ENCODE measurements at regions not wholly inside any gene's neighbourhood (a gene's known extent, or its start where the extent isn't known, plus 50 kb on each side); places are given as distances from the start of the nearest gene placed in this dataset.

DNA sequence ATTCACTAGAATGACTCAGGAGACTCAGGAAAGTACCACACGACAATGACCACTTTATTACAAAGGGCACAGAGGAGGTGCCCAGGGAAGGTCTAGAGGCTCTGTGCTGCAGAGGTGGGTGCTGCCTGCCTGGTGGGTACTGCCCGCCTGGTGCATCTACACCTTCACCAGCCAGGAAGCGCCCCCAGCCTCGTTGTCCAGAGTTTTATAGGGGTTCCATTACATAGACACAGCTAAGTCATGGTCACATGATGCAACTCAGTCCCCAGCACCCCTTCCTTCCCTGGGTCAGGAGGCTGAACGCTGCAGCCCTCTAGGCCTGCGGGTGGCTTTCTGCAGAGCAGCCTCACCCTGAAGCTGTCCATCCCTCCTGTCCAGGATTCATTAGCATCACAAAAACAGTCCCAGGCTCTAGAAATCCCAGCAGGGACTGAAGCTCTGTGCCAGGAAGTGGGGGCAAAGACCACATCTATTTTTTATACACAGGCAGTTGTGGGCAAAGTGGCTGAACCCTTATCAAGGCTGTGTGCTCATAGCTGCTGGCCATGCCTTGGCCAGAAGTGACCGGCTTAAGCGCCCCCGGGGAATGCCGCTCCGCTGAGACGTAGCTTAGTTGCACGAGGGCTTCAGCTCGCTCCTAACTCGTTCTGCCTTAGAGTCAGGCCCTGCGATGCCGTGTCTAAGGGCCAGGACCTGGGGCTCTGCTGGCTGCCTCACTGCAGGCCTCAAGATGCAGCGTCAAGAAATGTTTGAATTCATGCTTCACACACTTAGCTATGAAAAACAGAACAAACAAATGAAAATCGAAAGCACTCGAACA, 219.0 kb downstream of the GLRX3 start:
- TF ChIP-seq POLR2AphosphoS2 (conservative IDR thresholded peaks at IDR 0.05; ENCODE audit: low read length) (no peak), POLR2A (IDR thresholded peaks at IDR 0.05; ENCODE audit: low read length) (no peak), RCOR1 (IDR thresholded peaks at IDR 0.05; ENCODE audit: low read depth, low read length) (no peak), HDAC2 (IDR thresholded peaks at IDR 0.05) (no peak), RAD21 (conservative IDR thresholded peaks at IDR 0.05 in 1 of 2, IDR thresholded peaks at IDR 0.05 in 1 of 2) (no peak), PHF8 (IDR thresholded peaks at IDR 0.05; ENCODE audit: borderline replicate concordance, low read depth) (no peak), RNF2 (IDR thresholded peaks at IDR 0.05; ENCODE audit: borderline replicate concordance, low read depth) (no peak)
- TF ChIP-seq, protein P1, sequence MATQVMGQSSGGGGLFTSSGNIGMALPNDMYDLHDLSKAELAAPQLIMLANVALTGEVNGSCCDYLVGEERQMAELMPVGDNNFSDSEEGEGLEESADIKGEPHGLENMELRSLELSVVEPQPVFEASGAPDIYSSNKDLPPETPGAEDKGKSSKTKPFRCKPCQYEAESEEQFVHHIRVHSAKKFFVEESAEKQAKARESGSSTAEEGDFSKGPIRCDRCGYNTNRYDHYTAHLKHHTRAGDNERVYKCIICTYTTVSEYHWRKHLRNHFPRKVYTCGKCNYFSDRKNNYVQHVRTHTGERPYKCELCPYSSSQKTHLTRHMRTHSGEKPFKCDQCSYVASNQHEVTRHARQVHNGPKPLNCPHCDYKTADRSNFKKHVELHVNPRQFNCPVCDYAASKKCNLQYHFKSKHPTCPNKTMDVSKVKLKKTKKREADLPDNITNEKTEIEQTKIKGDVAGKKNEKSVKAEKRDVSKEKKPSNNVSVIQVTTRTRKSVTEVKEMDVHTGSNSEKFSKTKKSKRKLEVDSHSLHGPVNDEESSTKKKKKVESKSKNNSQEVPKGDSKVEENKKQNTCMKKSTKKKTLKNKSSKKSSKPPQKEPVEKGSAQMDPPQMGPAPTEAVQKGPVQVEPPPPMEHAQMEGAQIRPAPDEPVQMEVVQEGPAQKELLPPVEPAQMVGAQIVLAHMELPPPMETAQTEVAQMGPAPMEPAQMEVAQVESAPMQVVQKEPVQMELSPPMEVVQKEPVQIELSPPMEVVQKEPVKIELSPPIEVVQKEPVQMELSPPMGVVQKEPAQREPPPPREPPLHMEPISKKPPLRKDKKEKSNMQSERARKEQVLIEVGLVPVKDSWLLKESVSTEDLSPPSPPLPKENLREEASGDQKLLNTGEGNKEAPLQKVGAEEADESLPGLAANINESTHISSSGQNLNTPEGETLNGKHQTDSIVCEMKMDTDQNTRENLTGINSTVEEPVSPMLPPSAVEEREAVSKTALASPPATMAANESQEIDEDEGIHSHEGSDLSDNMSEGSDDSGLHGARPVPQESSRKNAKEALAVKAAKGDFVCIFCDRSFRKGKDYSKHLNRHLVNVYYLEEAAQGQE (IDR thresholded peaks at IDR 0.05) = no peak
- TF ChIP-seq, protein P2, sequence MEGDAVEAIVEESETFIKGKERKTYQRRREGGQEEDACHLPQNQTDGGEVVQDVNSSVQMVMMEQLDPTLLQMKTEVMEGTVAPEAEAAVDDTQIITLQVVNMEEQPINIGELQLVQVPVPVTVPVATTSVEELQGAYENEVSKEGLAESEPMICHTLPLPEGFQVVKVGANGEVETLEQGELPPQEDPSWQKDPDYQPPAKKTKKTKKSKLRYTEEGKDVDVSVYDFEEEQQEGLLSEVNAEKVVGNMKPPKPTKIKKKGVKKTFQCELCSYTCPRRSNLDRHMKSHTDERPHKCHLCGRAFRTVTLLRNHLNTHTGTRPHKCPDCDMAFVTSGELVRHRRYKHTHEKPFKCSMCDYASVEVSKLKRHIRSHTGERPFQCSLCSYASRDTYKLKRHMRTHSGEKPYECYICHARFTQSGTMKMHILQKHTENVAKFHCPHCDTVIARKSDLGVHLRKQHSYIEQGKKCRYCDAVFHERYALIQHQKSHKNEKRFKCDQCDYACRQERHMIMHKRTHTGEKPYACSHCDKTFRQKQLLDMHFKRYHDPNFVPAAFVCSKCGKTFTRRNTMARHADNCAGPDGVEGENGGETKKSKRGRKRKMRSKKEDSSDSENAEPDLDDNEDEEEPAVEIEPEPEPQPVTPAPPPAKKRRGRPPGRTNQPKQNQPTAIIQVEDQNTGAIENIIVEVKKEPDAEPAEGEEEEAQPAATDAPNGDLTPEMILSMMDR (IDR thresholded peaks at IDR 0.05) = no peak
- TF ChIP-seq, protein P3, sequence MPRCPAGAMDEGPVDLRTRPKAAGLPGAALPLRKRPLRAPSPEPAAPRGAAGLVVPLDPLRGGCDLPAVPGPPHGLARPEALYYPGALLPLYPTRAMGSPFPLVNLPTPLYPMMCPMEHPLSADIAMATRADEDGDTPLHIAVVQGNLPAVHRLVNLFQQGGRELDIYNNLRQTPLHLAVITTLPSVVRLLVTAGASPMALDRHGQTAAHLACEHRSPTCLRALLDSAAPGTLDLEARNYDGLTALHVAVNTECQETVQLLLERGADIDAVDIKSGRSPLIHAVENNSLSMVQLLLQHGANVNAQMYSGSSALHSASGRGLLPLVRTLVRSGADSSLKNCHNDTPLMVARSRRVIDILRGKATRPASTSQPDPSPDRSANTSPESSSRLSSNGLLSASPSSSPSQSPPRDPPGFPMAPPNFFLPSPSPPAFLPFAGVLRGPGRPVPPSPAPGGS (IDR thresholded peaks at IDR 0.05) = no peak

All from A549 (cell line).